NB4 (cell line): ENCODE measurements at regions not wholly inside any gene's neighbourhood (a gene's known extent, or its start where the extent isn't known, plus 50 kb on each side); places are given as distances from the start of the nearest gene placed in this dataset.

Source experiments
- CTCF ChIP-seq: IDR thresholded peaks from one replicate; pipeline ENCODE4 v1.5.1; 2012; ENCODE audit warnings: low read depth, low read length
- MYC ChIP-seq: IDR thresholded peaks from 2 replicates; pipeline ENCODE4 v1.6.1; 2011; ENCODE audit warnings: low read depth, low read length
- POLR2A ChIP-seq: IDR thresholded peaks from 2 replicates; pipeline ENCODE4 v1.6.1; 2011; ENCODE audit warnings: mild to moderate bottlenecking; ENCODE audit not compliant: insufficient read length; ENCODE audit errors: extremely low read depth
- TF ChIP-seq, protein P1 (sequence below): IDR thresholded peaks from 2 replicates; pipeline ENCODE4 v1.6.1; 2011; ENCODE audit warnings: low read depth, low read length

DNA sequence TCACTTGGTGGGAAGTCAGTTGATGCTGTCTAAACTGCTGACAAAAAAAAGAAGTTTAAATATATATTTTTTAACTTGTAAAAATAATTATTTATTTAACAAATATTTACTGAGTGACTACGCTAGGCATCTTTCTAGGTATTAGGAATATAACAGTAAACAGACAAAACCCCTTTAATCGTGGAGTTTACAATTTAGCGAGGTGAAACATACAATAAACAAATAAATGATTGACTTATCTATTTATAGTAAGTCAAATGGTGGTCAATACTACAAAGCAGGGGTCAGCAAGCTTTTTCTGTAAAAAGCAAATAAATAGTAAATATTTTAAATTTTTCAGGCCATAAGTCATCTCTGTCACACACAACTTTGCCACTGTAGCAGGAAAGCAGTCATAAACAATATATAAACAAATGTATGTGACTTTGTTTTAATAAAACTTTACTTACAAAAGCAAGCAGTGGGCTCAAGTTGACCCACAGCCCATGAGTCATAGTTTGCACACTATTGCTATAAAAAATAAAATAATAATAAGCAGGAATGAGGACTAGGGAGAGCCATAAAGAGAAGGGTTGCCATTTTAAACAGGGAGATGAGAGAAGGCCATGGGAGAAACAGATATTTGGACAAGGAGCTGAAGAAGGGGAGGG, 263.9 kb downstream of the PLPP3 start:
- TF ChIP-seq CTCF (no peak), MYC (no peak), POLR2A (no peak)
- TF ChIP-seq, protein P1, sequence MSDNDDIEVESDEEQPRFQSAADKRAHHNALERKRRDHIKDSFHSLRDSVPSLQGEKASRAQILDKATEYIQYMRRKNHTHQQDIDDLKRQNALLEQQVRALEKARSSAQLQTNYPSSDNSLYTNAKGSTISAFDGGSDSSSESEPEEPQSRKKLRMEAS = no peak
